SJSA1 (cell line): ENCODE measurements at regions not wholly inside any gene's neighbourhood (a gene's known extent, or its start where the extent isn't known, plus 50 kb on each side); places are given as distances from the start of the nearest gene placed in this dataset.

Experiments
- DNase-seq, 2 experiments: peaks; one replicate each; pipeline ENCODE4 v3.0.0-alpha.2; 2015 to 2020; ENCODE audit warnings: low spot score in 2 of 2, low read depth in 1 of 2
- H3K27ac ChIP-seq: fragments of 250-450 bp; sonication (Bioruptor Pico); 2 replicates; pipeline ENCODE4 v1.5.1; 2020; ENCODE audit warnings: mild to moderate bottlenecking, moderate library complexity
- H3K27me3 ChIP-seq: fragments of 250-450 bp; sonication (Bioruptor Pico); replicated peaks from 2 replicates; pipeline ENCODE4 v1.5.1; 2020; ENCODE audit warnings: mild to moderate bottlenecking, moderate library complexity
- H3K36me3 ChIP-seq: fragments of 250-450 bp; sonication (Bioruptor Pico); 2 replicates; pipeline ENCODE4 v1.5.1; 2020; ENCODE audit warnings: mild to moderate bottlenecking
- H3K4me1 ChIP-seq: fragments of 250-450 bp; sonication (Bioruptor Pico); replicated peaks from 2 replicates; pipeline ENCODE4 v1.6.1; 2021; ENCODE audit warnings: mild to moderate bottlenecking
- H3K4me3 ChIP-seq: fragments of 250-450 bp; sonication (Bioruptor Pico); 2 replicates; pipeline ENCODE4 v1.5.1; 2020; ENCODE audit warnings: mild to moderate bottlenecking
- H3K9me3 ChIP-seq: fragments of 250-450 bp; sonication (Bioruptor Pico); replicated peaks from 2 replicates; pipeline ENCODE4 v1.5.1; 2020; ENCODE audit warnings: mild to moderate bottlenecking

DNA sequence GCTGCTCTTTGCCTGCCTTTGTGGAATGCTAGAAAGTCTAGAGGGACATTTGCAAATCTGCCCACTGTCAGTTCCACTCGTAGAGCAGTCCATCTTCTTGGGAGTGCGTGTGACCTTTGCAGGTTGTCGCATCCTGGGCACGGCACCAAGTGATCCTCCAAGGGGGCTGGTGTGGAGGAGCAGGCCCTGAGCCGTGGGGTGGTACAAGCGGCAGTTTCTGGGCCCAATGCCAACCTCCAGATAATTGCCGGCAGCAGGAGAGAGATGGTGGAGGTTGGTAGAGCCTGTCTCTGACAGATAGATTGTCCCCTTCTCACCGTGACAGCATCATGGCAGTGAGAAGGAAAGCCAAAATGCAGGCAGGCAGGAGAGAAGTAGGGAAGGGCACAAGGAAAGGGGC lies 150.7 kb upstream of the SLC14A2 start:
- Histone ChIP-seq H3K27me3 (no peaks in the 10 kb centered on the region), H3K36me3 (no peaks in the 10 kb centered on the region), H3K4me1 (no peaks in the 10 kb centered on the region), H3K27ac (no peak overlapping the region), H3K9me3 (no peaks in the 10 kb centered on the region), H3K4me3 (no peak overlapping the region)
- DNase-seq, result no peak

DNA sequence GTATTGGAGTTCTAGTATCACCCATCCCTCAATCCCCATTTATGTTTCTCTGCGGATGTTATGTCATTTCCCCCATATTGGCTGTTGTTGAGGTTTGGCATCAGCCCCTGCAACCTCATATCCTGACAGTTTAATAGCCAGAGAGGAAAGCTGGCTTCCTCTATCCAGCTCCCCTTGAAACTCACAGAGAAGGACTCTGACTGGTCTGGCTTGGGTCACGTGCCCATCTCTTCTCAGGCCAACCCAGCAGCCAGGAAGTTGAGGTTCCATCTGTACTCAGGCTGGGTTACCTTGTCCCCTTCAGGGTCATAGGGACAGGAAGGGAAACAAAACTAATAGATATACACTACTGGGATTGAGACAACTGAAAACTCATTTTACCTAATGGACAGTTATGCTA lies 148.0 kb upstream of the SLC14A2 start:
- no peaks in the 10 kb centered on the region for H3K9me3 ChIP-seq
- H3K4me3 ChIP-seq, result no peak overlapping the region
- H3K27ac ChIP-seq, result no peak overlapping the region
- no peak for DNase-seq
- H3K4me1 ChIP-seq, result no peaks in the 10 kb centered on the region
- H3K36me3 ChIP-seq, result no peaks in the 10 kb centered on the region
- H3K27me3 ChIP-seq, result no peaks in the 10 kb centered on the region

DNA sequence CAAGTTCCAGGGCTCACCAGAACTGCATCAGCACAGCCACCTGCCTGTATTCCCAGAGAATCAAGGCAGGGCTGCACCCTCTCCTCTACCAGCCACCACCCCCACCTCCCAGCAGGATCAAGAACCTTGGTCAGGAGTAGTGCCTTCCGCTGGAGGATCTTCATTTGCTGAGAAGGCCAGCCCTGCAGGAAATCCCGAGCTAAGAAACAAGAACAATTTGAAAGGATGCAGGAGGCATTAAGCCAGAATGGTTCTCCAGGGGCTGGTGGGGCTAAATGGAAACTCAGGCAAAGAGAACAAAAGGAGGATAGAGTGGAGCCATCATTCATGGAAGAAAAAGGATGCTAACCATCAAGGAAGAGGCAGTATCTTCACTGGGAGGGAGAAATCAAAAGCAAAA lies 147.3 kb upstream of the SLC14A2 start:
- no peak for DNase-seq
- no peaks in the 10 kb centered on the region for H3K9me3 ChIP-seq
- H3K4me3 ChIP-seq, result no peak overlapping the region
- H3K27me3 ChIP-seq, result no peaks in the 10 kb centered on the region
- H3K4me1 ChIP-seq, result no peaks in the 10 kb centered on the region
- no peak overlapping the region for H3K27ac ChIP-seq
- no peaks in the 10 kb centered on the region for H3K36me3 ChIP-seq

DNA sequence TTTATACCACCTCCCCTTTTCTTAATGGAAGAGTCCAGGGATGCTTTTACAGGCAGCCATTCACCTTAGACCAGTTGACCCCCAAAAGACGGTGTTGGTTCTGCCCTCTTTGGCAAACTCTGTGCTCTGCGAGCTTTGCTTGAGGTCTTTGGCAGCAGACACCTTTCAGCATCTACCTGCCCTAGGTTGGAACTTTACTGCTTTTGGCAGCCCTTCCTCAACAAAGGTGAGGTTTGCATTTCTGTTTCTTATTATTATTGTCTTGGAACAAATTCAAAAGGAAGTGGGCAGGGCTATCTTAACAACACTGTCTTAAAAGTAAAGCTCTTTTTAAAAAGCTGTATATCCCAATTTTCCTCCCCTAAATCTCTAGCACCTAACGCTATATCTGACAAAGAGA lies 136.4 kb upstream of the SLC14A2 start:
- H3K27me3 ChIP-seq, result 0 out of 2 replicates have a peak, but pooled peaks cover 2% of the 10 kb centered on the region
- H3K36me3 ChIP-seq, result no peaks in the 10 kb centered on the region
- no peak overlapping the region for H3K4me3 ChIP-seq
- no peak overlapping the region for H3K27ac ChIP-seq
- no peak for DNase-seq
- H3K4me1 ChIP-seq, result peaks cover 7% of the 10 kb centered on the region
- H3K9me3 ChIP-seq, result no peaks in the 10 kb centered on the region

DNA sequence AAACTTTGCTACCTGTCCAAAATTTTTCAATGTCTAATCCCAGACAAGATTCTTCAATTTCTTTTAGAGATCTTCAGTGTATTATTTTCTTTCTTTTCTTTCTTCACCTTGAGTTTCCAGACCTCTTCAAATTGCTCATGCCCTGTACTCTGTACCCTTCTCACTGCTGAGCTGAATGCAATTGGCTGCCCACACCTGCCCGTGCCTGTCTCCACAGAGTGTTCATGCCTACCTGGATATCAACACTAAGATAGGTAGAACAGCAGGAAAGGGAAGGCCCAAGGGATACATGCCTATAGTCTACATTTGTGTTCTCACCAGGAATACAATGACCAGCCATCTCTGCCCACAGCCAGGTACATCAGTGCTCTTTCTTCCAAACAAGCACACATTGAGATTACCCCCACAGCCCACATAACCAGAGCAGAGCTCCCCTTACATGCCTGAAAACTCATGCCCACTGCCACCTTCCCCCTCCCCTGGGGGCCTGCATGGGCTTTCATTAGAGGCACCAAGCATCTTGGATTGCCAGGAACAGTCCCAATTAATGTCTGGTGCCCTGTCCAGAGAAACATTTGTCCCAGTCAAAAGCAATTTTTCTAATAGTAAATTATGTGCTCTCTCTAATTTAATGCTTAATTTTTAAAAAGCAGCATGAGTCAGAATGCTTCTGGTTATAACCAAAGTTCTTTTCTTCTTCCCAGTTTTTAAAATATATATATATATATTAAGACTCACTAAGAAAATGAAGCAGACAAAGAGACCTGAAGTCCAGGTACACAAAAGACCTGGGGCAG lies 134.9 kb upstream of the SLC14A2 start:
- DNase-seq, result no peak
- H3K4me3 ChIP-seq, result no peak overlapping the region
- H3K9me3 ChIP-seq, result no peaks in the 10 kb centered on the region
- no peaks in the 10 kb centered on the region for H3K36me3 ChIP-seq
- H3K27ac ChIP-seq, result no peak overlapping the region
- no peaks in the 10 kb centered on the region for H3K27me3 ChIP-seq
- peaks cover 7% of the 10 kb centered on the region for H3K4me1 ChIP-seq

DNA sequence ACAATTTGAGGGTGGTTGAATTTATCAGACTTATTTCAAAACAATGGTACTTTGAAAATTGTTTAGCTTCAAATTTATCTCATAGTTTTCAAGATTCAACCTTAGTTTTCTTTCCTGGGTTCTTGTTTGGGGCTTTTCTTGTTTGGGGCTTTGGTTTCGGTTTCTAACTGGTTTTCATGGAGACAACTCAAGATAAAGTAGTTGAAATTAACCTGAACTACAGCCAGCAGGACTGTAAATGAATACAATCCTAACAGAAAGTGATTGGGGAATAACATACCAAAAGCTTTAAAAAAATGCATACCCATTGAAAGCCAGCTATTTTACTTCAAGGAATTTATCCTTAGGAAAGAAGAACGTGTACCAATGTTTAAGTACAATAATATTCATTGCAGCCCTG lies 133.5 kb upstream of the SLC14A2 start:
- Histone ChIP-seq H3K27ac (0 out of 2 replicates have a peak overlapping the region, but pooled peaks have one; percentile 19), H3K36me3 (no peaks in the 10 kb centered on the region), H3K27me3 (no peaks in the 10 kb centered on the region), H3K9me3 (no peaks in the 10 kb centered on the region), H3K4me1 (peaks cover 7% of the 10 kb centered on the region), H3K4me3 (peak overlapping the region; percentile 15; the same call in 1 of the 2 replicates)
- peak in 1 of 2 experiments; percentile 19 for DNase-seq

DNA sequence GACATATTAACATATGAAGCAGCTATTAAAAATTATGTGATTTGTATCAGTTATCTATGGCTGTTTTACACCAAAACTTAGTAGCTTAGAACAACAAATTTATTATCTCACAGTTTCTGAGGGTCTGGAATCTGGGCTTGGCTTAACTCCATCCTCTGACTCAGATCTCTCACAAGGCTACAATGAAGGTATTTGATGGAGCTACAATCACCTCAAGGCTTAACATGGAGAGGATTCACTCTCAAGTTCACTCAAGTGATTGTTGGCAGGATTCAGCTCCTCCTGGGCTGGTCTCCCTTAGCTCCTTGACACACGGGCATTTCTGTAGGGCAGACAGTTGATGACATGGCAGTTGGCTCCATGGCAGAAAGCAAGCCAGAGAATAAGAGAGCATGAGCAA lies 133.0 kb upstream of the SLC14A2 start:
- DNase-seq, result peak in 1 of 2 experiments; percentile 16
- H3K9me3 ChIP-seq, result no peaks in the 10 kb centered on the region
- H3K27me3 ChIP-seq, result no peaks in the 10 kb centered on the region
- no peak overlapping the region for H3K4me3 ChIP-seq
- H3K4me1 ChIP-seq, result peaks cover 7% of the 10 kb centered on the region
- H3K27ac ChIP-seq, result no peak overlapping the region
- no peaks in the 10 kb centered on the region for H3K36me3 ChIP-seq

DNA sequence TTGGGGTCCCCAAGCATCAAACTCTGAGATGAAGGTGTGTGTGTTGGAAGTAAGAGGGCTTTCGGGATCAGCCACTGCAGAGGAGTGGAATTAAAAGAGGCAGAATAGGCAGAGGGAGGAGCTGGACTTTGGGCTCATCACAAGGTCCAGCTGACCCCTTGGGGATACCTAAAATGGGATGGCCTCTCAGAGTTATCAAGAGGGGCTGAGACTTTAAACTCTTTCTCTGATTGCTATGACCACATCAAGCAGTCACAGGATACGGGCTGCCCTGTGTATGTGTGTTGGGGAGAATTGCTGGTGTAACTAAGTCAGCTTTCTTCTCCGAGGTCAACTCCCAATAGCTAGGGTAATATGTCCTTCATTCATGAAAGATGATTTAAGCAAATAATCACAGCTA lies 127.7 kb upstream of the SLC14A2 start:
- peaks cover 2% of the 10 kb centered on the region for H3K4me1 ChIP-seq
- no peak for DNase-seq

DNA sequence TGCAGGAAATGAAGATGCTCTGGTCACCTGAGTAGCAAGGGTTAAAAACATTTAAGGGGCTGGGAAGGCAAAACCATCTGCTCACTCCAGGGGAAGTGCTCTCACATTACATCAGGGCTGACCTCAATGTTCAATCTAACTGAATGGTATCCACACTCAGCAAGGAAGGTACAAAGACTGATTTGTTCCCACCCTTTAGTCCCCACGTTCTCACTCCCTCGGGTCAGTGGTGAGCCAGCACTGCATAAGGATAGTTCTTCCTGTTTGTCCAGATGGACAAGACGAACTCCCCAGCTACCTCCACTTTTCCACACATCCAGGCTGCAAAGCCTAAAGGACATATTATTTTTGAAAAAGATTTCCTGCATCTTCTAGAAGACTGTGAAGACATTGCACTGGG lies 126.6 kb upstream of the SLC14A2 start:
- Histone ChIP-seq H3K4me3 (no peak overlapping the region), H3K36me3 (no peaks in the 10 kb centered on the region), H3K27ac (no peak overlapping the region), H3K4me1 (no peaks in the 10 kb centered on the region), H3K27me3 (no peaks in the 10 kb centered on the region; the same call in 1 of the 2 replicates), H3K9me3 (no peaks in the 10 kb centered on the region)
- no peak for DNase-seq

More for the DNA sequence above, 127.7 kb upstream of the SLC14A2 start:
- H3K36me3 ChIP-seq, result no peaks in the 10 kb centered on the region
- H3K4me3 ChIP-seq, result no peak overlapping the region
- H3K27ac ChIP-seq, result no peak overlapping the region
- H3K9me3 ChIP-seq, result no peaks in the 10 kb centered on the region
- no peaks in the 10 kb centered on the region; the same call in 1 of the 2 replicates for H3K27me3 ChIP-seq

DNA sequence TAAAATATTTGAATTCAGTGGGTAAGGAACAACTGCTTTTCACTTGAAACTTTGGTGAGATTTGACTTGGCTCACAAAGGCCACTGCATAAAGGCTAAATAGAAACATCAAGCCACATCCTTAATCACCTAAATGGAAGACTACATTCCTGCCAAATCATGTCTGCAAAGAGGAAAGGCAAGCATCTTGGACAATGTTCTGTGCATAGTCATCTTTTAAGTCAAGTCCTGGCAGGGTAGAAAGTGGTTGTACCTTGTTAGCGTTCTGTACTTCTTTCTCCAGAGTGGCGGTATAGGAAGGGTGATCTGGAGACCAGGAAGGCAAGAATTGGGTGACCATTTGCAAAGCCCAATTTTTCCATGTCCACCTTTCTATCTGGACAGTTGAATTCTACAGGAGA lies 121.4 kb upstream of the SLC14A2 start:
- Histone ChIP-seq H3K4me3 (no peak overlapping the region), H3K36me3 (no peaks in the 10 kb centered on the region), H3K9me3 (no peaks in the 10 kb centered on the region), H3K4me1 (no peaks in the 10 kb centered on the region), H3K27ac (no peak overlapping the region), H3K27me3 (no peaks in the 10 kb centered on the region; the same call in 1 of the 2 replicates)
- DNase-seq, result no peak

DNA sequence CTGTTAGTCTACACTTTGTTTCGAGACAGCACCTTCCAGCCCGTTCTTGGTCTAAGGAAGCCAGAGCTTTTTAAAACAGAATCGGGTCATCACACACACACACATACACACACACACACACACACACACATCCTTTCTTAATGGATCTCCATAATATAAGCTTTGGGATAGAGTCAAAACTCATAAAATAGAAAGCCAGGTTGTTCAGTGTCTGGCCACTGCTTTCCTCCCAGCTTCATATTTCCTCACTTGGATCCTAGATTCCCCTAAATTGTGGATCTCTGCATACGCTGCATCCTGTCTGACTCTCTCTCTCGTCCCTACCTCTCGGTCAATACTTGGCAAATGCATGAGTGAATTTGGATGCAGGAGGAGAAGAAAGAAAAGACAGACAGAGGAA lies 120.5 kb upstream of the SLC14A2 start:
- no peaks in the 10 kb centered on the region for H3K36me3 ChIP-seq
- no peak for DNase-seq
- no peaks in the 10 kb centered on the region for H3K9me3 ChIP-seq
- H3K27me3 ChIP-seq, result no peaks in the 10 kb centered on the region; the same call in 1 of the 2 replicates
- no peak overlapping the region for H3K4me3 ChIP-seq
- H3K27ac ChIP-seq, result no peak overlapping the region
- H3K4me1 ChIP-seq, result no peaks in the 10 kb centered on the region

DNA sequence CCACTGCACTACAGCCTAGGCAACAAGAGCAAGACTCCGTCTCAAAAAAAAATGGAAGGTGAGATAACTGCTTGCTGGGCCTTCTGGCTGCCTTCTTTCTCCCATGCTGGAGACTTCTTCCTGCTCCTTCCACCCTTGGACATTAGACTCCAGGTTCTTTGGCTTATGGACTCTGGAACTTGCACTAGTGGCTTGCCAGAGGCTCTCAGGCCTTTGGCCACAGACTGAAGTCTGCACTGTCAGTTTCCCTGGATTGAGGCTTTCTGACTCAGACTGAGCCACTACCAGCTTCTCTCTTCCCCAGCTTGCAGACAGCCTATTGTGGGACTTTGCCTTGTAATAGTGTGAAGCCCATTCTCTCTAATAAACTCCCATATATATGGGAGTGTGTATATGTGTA lies 118.5 kb upstream of the SLC14A2 start:
- Histone ChIP-seq H3K4me1 (no peaks in the 10 kb centered on the region), H3K9me3 (no peaks in the 10 kb centered on the region; the same call in 1 of the 2 replicates), H3K27ac (no peak overlapping the region), H3K27me3 (no peaks in the 10 kb centered on the region), H3K4me3 (no peak overlapping the region), H3K36me3 (no peaks in the 10 kb centered on the region)
- DNase-seq, result no peak

DNA sequence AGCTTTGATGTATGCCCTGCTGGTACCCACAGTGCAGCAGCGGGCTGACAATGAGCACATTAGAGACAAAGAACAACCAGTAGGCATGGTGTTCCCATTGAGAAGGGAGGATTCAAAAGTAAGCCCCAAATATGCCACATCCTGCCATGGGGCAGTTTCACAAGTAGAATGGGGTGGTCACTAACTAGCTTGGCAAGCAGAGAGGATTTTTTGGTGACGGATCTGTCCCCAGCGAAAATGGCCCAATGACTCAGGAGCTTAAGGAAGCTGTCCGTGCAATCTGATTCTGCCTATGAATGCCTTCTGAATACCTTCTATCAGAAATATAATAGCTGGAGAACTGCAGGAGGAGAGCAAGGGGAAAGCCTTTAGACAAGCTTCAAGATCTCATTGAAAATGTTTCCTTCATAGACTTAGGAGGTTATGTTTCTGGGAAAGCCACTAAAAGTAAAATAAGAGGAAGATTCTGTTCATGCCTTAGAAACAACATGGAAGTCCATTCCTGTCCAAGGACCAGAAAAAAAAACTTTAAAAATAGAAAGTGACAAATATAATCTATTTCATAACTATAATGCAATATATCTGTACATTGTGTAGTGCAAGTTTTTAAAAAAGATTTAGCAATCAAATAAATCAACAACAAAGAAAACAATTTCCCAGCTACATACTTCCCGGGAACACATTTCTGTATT lies 117.5 kb upstream of the SLC14A2 start:
- no peaks in the 10 kb centered on the region for H3K27me3 ChIP-seq
- no peak overlapping the region for H3K4me3 ChIP-seq
- H3K4me1 ChIP-seq, result no peaks in the 10 kb centered on the region
- no peaks in the 10 kb centered on the region for H3K36me3 ChIP-seq
- no peak for DNase-seq
- H3K27ac ChIP-seq, result no peak overlapping the region
- no peaks in the 10 kb centered on the region; the same call in 1 of the 2 replicates for H3K9me3 ChIP-seq

DNA sequence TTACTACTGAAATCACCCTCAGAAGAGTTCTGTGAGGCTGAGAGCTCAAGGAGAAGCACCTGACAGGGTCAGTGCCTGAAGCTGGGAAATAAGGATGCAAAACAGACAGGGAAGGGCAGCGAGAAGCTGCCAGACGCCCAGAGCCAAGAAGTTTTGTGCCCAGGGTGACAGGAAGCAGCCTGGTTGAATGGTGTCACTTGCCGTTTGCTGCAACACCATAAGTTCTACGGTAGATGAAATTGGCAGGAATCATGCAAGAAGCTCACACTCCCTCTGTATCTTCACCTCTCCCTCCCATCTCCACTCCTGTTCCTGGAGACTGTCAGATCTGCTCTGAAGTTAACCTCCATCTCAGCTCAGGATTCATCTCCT lies 117.0 kb upstream of the SLC14A2 start:
- H3K4me3 ChIP-seq, result no peak overlapping the region
- no peaks in the 10 kb centered on the region for H3K36me3 ChIP-seq
- H3K27ac ChIP-seq, result no peak overlapping the region
- peaks cover 3% of the 10 kb centered on the region for H3K4me1 ChIP-seq
- H3K9me3 ChIP-seq, result no peaks in the 10 kb centered on the region; the same call in 1 of the 2 replicates
- H3K27me3 ChIP-seq, result no peaks in the 10 kb centered on the region
- DNase-seq, result no peak
